Psoas muscle (tissue), 7 donors: ENCODE measurements at regions not wholly inside any gene's neighbourhood (a gene's known extent, or its start where the extent isn't known, plus 50 kb on each side); places are given as distances from the start of the nearest gene placed in this dataset.

Experiments
- ATAC-seq, 4 donors: fragments of 200-7000 bp; cut with Tn5 transposase; one replicate each; pipeline ENCODE4 v1.9.1; 2020; ENCODE audit warnings: moderate library complexity in 3 of 4, mild to moderate bottlenecking in 2 of 4
- DNase-seq, 2 donors: peaks; one replicate each; pipeline ENCODE4 v3.0.0-alpha.2; 2020
- H3K27ac ChIP-seq: fragments of 200-600 bp; one replicate; pipeline ENCODE4 v1.8.0; 2022
- H3K27me3 ChIP-seq, 3 donors: fragments of 200-600 bp in 1 of 3; one replicate each; pipeline versions ENCODE4 v1.6.1 to v1.8.0; 2013 to 2022; ENCODE audit warnings: low read length in 2 of 3, mild to moderate bottlenecking in 2 of 3, moderate library complexity in 1 of 3; ENCODE audit not compliant: insufficient read depth in 3 of 3
- H3K36me3 ChIP-seq, 2 donors: fragments of 200-600 bp in 1 of 2; one replicate each; pipeline versions ENCODE4 v1.6.1 to v1.8.0; 2013 to 2022; ENCODE audit warnings: low read depth in 1 of 2, mild to moderate bottlenecking in 1 of 2, moderate library complexity in 1 of 2; ENCODE audit not compliant: insufficient read depth in 1 of 2
- H3K4me1 ChIP-seq: fragments of 200-600 bp; one replicate; pipeline ENCODE4 v1.8.0; 2022
- H3K4me3 ChIP-seq: fragments of 200-600 bp; one replicate; pipeline ENCODE4 v1.8.0; 2022; ENCODE audit warnings: mild to moderate bottlenecking
- H3K9me3 ChIP-seq: fragments of 200-600 bp; one replicate; pipeline ENCODE4 v1.8.0; 2022
- WGBS, 3 donors: extraction: QIAGEN DNeasy Blood & Tissue Kit; methylation state at CpG; one replicate each; pipeline versions ENCODE4 v1.1.6 to v1.1.7; 2013; 5-methylcytosine and 5-hydroxymethylcytosine counted together
- intact Hi-C, 2 donors: fragments of 100-400 bp; cut with DNase I; formaldehyde crosslinking; loops; one replicate each; pipeline versions ENCODE4 v1.11.0 to v1.14.2; 2022
- TF ChIP-seq, protein P1 (sequence below): fragments of 200-600 bp; IDR thresholded peaks from one replicate; pipeline ENCODE4 v1.8.0; 2022; ENCODE audit warnings: antibody characterized with exemption
- donor health status: healthy with polysubstance abuse.
- donor health status: DM: no; HTN: no; CAD: no; lungs with moderate emphysema.
- donor health status: Bipolar disorder and iron deficiency.
- donor health status: healthy.
- donor health status: DM: yes; HTN: yes; CAD: no.
- donor health status: DM: no; HTN: no; CAD: no.
- donor health status: DM: yes; HTN: yes; CAD: no.

- Histone ChIP-seq H3K9me3 (no peaks in the 10 kb centered on the region), H3K27ac (no peak overlapping the region), H3K27me3 (no peaks in the 10 kb centered on the region), H3K36me3 (no peaks in the 10 kb centered on the region), H3K4me3 (no peak overlapping the region), H3K4me1 (peaks cover 7% of the 10 kb centered on the region)
- intact Hi-C loops: loop anchor here in 1 of 2 donors (5.0 kb wide), 1 partner anchor 34 kb away; no protein-coding TSS in a partner anchor
- TF ChIP-seq, protein P1, sequence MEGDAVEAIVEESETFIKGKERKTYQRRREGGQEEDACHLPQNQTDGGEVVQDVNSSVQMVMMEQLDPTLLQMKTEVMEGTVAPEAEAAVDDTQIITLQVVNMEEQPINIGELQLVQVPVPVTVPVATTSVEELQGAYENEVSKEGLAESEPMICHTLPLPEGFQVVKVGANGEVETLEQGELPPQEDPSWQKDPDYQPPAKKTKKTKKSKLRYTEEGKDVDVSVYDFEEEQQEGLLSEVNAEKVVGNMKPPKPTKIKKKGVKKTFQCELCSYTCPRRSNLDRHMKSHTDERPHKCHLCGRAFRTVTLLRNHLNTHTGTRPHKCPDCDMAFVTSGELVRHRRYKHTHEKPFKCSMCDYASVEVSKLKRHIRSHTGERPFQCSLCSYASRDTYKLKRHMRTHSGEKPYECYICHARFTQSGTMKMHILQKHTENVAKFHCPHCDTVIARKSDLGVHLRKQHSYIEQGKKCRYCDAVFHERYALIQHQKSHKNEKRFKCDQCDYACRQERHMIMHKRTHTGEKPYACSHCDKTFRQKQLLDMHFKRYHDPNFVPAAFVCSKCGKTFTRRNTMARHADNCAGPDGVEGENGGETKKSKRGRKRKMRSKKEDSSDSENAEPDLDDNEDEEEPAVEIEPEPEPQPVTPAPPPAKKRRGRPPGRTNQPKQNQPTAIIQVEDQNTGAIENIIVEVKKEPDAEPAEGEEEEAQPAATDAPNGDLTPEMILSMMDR: no peak
- ATAC-seq (no peak), DNase-seq (no peak)
- 65 to 80% (median 78%) methylated on average over 3 of the region's 3 CpGs for WGBS, 3 donors
Observed at GRCh38 chr1:235013512-235013911, 115.1 kb downstream of the TOMM20 start.

DNA sequence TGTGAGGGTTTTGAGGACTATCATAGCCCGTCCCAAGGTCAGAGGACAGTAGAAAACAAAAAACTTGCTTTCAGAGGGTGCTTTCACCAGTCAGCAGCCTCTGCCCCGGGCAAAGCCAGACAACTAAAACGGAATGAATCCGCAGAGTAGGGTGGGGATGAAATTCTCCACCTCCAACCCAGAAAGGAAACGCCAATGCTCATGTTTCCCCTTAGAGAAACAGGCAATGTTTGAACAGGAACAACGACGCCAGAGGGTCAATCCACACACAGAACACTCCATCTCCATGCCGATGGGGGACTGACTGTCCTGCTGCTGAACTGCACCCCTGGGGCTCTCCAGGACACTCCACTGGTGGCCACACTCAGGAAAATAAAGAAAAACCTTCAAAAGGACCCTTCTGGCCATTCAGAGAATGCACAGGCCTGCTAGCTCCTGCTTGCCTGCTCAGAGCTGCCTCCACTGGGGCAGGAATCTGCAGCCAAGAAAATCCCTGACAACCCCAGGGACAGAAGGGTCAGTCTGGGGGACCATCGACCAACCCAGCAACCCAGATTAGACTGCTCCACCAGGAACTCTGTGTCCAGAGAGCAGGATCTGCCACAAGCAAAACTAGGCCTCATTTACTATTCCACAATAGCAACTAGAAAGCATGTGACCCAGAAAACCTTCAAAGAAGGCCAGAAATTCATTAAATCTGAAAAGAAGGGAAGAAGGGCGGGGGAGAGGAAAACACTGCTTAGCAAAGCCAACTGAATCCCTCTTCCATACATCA, 116.0 kb downstream of the TOMM20 start:
- ATAC-seq (no peak), DNase-seq (no peak)
- TF ChIP-seq, protein P1: no peak
- intact Hi-C loops: loop anchor here in 1 of 2 donors (5.0 kb wide), 1 partner anchor 35 kb away; no protein-coding TSS in a partner anchor
- Histone ChIP-seq H3K27me3 (no peaks in the 10 kb centered on the region), H3K4me1 (peaks cover 7% of the 10 kb centered on the region), H3K9me3 (no peaks in the 10 kb centered on the region), H3K4me3 (no peak overlapping the region), H3K27ac (peak overlapping the region; percentile 41), H3K36me3 (no peaks in the 10 kb centered on the region)
- 65 to 71% (median 65%) methylated on average over 10 of the region's 10 CpGs for WGBS, 3 donors

DNA sequence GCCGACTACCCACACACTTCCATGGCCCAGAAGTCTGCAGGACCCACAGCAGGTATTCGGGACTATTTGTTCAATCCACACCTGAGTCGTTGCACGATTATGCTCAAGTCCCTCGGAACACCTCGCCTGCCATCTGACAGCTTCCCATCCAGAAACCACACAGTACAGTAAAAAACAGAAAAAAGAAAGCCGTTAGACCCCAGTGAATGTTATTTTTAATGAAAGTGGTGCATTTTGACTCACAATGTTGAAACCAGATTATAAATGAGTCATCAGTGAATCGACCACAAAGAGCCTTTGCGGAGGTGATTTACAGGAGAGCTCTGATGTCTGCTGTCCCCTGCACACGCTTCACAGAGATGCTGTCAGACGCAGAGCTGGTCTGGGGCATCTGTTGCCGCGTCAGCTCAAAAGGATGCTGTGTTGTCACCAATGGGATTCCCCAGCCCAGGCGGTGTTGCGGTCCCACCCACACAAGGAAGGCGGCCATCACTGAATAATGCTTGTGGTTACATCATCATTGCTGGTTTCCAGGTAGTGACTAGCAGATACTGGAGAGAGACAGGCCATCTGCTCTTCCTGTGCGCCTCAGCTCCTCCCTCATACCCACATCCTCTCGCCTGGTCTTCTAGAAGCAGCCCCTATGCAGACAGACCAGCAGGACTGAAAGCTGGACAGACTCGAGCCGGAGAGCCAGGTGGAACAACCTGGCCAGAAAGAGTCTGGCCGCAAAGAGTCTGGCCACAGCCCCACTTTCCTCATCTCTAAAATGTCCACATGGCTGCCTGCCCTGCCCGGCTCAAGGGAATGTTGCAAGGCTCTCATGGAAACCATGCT, 116.8 kb downstream of the TOMM20 start:
- ATAC-seq (peak; percentile 62 to 91 (median 72)), DNase-seq (peak; percentile 76 to 80)
- 69 to 74% (median 72%) methylated on average over 22 of the region's 22 CpGs for WGBS, 3 donors
- Histone ChIP-seq H3K36me3 (no peaks in the 10 kb centered on the region), H3K4me3 (no peak overlapping the region), H3K4me1 (no peaks in the 10 kb centered on the region), H3K27me3 (no peaks in the 10 kb centered on the region), H3K27ac (peak overlapping the region; percentile 41), H3K9me3 (no peaks in the 10 kb centered on the region)
- TF ChIP-seq, protein P1: no peak
- intact Hi-C loops: loop anchor here in 1 of 2 donors (5.0 kb wide), 1 partner anchor 35 kb away; no protein-coding TSS in a partner anchor

GRCh38 chr1:235011064-235011598, 117.5 kb downstream of the TOMM20 start:
- no peaks in the 10 kb centered on the region for H3K9me3 ChIP-seq
- H3K4me3 ChIP-seq: no peak overlapping the region
- ATAC-seq: no peak
- H3K27me3 ChIP-seq: no peaks in the 10 kb centered on the region
- H3K36me3 ChIP-seq: no peaks in the 10 kb centered on the region
- H3K4me1 ChIP-seq: no peaks in the 10 kb centered on the region
- 69 to 74% (median 71%) methylated on average over 7 of the region's 7 CpGs for WGBS, 3 donors
- intact Hi-C loops: loop anchor here in 1 of 2 donors (5.0 kb wide), 1 partner anchor 36 kb away; no protein-coding TSS in a partner anchor
- no peak for DNase-seq
- TF ChIP-seq, protein P1: no peak
- no peak overlapping the region for H3K27ac ChIP-seq
